Mesothelial cell of epicardium (in vitro differentiated cells): ENCODE measurements at regions not wholly inside any gene's neighbourhood (a gene's known extent, or its start where the extent isn't known, plus 50 kb on each side); places are given as distances from the start of the nearest gene placed in this dataset.

Source experiments
- DNase-seq, 2 experiments: peaks; one replicate each; pipeline ENCODE4 v3.0.0; 2021; ENCODE audit warnings: low spot score in 2 of 2; ENCODE audit not compliant: unreplicated experiment in 2 of 2
- H3K27ac Mint-ChIP-seq: 2 replicates; pipeline ENCODE4 v1.8.0; 2021; ENCODE audit warnings: mixed read lengths
- H3K27me3 Mint-ChIP-seq: 2 replicates; pipeline ENCODE4 v1.8.0; 2021; ENCODE audit warnings: low read depth, mixed read lengths
- H3K36me3 Mint-ChIP-seq: 2 replicates; pipeline ENCODE4 v1.8.0; 2021; ENCODE audit warnings: mixed read lengths
- H3K4me1 Mint-ChIP-seq: 2 replicates; pipeline ENCODE4 v1.8.0; 2021; ENCODE audit warnings: mixed read lengths
- H3K4me3 Mint-ChIP-seq: 2 replicates; pipeline ENCODE4 v1.8.0; 2021; ENCODE audit warnings: mild to moderate bottlenecking, moderate library complexity, mixed read lengths
- H3K9me3 Mint-ChIP-seq: 2 replicates; pipeline ENCODE4 v1.8.0; 2021; ENCODE audit warnings: mixed read lengths
- TF ChIP-seq, protein P1 (sequence below): fragments of 200-600 bp; sonication (generic); IDR thresholded peaks from one replicate; pipeline ENCODE4 v1.5.0; 2021; ENCODE audit warnings: antibody characterized with exemption; ENCODE audit not compliant: unreplicated experiment

DNA sequence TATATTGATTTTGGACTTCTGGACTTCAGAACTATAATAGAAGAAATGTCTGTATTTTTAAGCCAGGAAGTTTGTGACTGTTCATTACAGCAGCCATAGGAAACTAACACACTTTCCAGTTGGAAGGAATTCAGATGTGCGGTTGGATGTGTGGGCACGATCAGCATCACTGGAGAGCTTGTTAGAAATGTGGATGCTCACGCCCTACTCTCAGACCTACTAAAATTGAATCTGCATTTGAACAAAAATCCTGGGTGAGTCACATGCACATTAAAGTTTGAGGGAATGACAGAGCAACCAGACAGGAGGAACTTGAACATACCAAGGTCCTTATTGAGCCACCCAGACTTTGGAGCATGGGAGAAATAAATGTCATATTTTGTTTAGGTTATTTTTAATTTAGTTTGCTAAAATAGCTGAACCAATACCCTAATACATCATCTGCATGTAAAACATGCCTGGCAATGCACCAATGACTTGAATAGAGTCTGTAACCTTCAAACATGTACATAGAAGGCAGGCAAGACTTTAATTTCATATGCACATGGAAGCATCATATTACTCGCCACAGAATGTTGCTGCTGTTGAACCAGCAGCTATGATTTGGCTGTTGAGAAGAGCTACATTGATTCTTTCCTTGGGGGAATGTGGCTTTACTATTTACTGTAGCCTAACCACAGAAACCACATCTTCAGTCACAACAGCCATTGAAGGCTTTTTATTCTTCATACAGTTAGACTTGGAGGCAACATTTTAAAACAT, 346.2 kb downstream of the BARHL2 start:
- Mint-ChIP-seq H3K36me3 (no peaks in the 10 kb centered on the region), H3K27ac (no peak overlapping the region), H3K9me3 (peaks cover 14% of the 10 kb centered on the region), H3K27me3 (peaks cover 14% of the 10 kb centered on the region), H3K4me1 (no peaks in the 10 kb centered on the region), H3K4me3 (no peak overlapping the region)
- TF ChIP-seq, protein P1, sequence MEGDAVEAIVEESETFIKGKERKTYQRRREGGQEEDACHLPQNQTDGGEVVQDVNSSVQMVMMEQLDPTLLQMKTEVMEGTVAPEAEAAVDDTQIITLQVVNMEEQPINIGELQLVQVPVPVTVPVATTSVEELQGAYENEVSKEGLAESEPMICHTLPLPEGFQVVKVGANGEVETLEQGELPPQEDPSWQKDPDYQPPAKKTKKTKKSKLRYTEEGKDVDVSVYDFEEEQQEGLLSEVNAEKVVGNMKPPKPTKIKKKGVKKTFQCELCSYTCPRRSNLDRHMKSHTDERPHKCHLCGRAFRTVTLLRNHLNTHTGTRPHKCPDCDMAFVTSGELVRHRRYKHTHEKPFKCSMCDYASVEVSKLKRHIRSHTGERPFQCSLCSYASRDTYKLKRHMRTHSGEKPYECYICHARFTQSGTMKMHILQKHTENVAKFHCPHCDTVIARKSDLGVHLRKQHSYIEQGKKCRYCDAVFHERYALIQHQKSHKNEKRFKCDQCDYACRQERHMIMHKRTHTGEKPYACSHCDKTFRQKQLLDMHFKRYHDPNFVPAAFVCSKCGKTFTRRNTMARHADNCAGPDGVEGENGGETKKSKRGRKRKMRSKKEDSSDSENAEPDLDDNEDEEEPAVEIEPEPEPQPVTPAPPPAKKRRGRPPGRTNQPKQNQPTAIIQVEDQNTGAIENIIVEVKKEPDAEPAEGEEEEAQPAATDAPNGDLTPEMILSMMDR: no peak
- DNase-seq: no peak

DNA sequence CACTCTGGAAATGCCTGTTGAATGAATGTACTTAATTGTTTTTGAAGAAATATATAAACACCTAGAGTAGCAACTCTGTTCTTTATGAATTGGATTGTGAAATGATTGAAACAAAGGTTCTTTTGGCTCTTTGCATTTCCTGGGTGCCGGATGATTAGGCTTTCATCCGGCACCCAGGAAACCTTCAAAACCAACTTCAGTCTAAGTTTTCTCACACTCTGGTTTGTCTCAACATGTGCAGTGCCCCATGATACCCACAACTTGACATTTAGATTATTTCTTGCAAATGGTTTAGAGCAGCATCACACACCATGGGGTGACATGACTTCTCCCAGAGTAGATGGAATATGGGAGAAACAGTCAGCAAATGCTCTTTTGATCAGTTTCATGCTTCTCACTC, 354.9 kb downstream of the BARHL2 start:
- peaks cover 5% of the 10 kb centered on the region for H3K9me3 Mint-ChIP-seq
- no peaks in the 10 kb centered on the region for H3K4me1 Mint-ChIP-seq
- H3K27ac Mint-ChIP-seq: no peak overlapping the region
- TF ChIP-seq, protein P1: no peak
- DNase-seq: no peak
- no peak overlapping the region for H3K4me3 Mint-ChIP-seq
- H3K36me3 Mint-ChIP-seq: no peaks in the 10 kb centered on the region
- peaks cover 33% of the 10 kb centered on the region for H3K27me3 Mint-ChIP-seq

DNA sequence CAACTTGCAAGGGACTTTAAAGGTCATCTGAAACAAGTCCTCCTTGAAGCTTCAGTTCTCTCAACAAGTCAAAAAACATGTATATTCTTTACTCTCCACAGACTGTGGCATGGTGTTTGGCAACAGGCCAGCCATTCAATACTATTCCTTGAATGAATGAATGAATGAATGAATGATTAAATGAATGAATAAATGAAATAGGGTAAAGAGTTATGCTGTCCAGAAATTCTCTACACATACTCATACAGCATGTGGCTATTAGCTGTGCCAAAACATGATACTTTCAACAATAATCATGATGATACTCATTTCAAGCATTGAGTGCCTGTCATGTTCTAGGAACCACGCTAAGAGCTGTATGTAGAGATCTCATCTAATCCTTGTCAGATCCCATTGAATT, 356.1 kb downstream of the BARHL2 start:
- Mint-ChIP-seq H3K36me3 (no peaks in the 10 kb centered on the region), H3K9me3 (peaks cover 5% of the 10 kb centered on the region), H3K27me3 (peaks cover 31% of the 10 kb centered on the region), H3K27ac (no peak overlapping the region), H3K4me3 (no peak overlapping the region), H3K4me1 (no peaks in the 10 kb centered on the region)
- no peak for DNase-seq
- TF ChIP-seq, protein P1: no peak

DNA sequence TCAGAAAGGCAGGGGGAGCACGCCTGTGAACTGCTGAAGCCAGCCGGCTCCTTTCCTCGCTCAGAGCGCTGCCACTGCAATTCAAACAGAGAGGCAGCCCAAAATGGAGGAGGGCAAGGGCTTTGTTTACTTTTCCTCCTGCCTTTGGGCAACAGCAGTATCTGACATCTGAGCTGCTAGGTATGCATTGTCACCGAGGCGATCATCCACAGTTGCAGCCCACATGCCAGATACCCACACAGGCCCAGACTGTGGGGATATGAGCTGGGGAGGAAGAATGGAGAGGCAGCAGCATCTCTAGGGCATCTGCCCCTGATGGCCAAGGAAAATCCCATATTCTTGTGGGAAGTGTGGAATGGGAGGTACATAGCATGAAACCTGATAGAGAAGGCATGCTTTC, 357.1 kb downstream of the BARHL2 start:
- Mint-ChIP-seq H3K27me3 (peaks cover 37% of the 10 kb centered on the region), H3K27ac (no peak overlapping the region), H3K36me3 (no peaks in the 10 kb centered on the region), H3K4me1 (no peaks in the 10 kb centered on the region), H3K4me3 (no peak overlapping the region), H3K9me3 (peaks cover 2% of the 10 kb centered on the region)
- no peak for DNase-seq
- TF ChIP-seq, protein P1: no peak

DNA sequence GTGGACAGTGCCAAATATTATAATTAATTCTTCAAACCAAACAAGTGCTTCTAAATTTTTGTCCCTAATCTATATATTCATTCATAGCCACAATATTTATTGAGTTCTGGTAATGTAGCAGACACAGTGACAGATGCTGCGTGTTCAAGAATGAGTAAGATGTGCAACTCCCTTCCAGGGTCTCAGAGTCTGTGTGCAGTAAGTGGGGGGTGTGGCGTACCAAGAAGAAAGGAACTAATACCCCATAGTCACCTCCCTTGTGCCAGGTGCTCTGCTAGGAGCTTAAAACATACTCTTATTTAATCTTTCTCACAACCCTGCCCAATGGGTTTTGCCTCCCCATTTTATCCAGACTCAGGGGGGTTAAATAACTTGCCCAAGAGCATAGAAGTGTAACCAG, 358.7 kb downstream of the BARHL2 start:
- H3K27me3 Mint-ChIP-seq: peaks cover 44% of the 10 kb centered on the region
- TF ChIP-seq, protein P1: no peak
- no peak overlapping the region for H3K27ac Mint-ChIP-seq
- DNase-seq: no peak
- H3K4me3 Mint-ChIP-seq: no peak overlapping the region
- H3K9me3 Mint-ChIP-seq: no peaks in the 10 kb centered on the region
- H3K4me1 Mint-ChIP-seq: no peaks in the 10 kb centered on the region
- no peaks in the 10 kb centered on the region for H3K36me3 Mint-ChIP-seq
